GM12878 (cell line): ENCODE measurements at regions not wholly inside any gene's neighbourhood (a gene's known extent, or its start where the extent isn't known, plus 50 kb on each side); places are given as distances from the start of the nearest gene placed in this dataset.

Experiments used
- ATAC-seq: fragments of 200-7000 bp; cut with Tn5 transposase; 3 replicates; pipeline ENCODE4 v1.9.1; 2020; ENCODE audit warnings: mild to moderate bottlenecking, moderate library complexity
- BruUV-seq: library from RNA; stranded (reverse); fragments of 400-500 nt; replicated peaks from 2 replicates; lab custom pipeline; 2021; lab: Mats Ljungman, UMichigan
- CTCF ChIA-PET: fragments of 300-600 bp; sonication (Branson Sonifier 250); formaldehyde crosslinking; extraction: SDS; loops from one replicate; lab custom pipeline; 2021; ENCODE audit warnings: inconsistent platforms; lab: Yijun Ruan, JAX
- POLR2A ChIA-PET: fragments of 350-600 bp; formaldehyde crosslinking; extraction: SDS; loops from one replicate; lab custom pipeline; 2021; ENCODE audit warnings: inconsistent platforms; lab: Charles Lee
- RAD21 ChIA-PET: fragments of 300-600 bp; sonication (Branson Sonifier 250); formaldehyde crosslinking; loops from one replicate; lab custom pipeline; 2023; ENCODE audit warnings: antibody characterized with exemption; ENCODE audit not compliant: unreplicated experiment; lab: Charles Lee
- SMC1A ChIA-PET: fragments of 300-600 bp; sonication (Branson Sonifier 250); formaldehyde crosslinking; loops from one replicate; lab custom pipeline; 2023; ENCODE audit not compliant: unreplicated experiment, uncharacterized antibody; lab: Charles Lee
- DNase-seq: peaks from one replicate; pipeline ENCODE4 v3.0.0-alpha.2; 2011; ENCODE audit warnings: low read depth, low spot score
- FAIRE-seq: peaks from 3 replicates; lab custom pipeline; 2011; peaks lifted over from hg19 to GRCh38; lab: Jason Lieb, UNC
- H2AFZ ChIP-seq: 2 replicates; pipeline ENCODE4 v1.6.0; 2011; ENCODE audit warnings: low read depth, low read length, control low read depth; ENCODE audit not compliant: control insufficient read depth
- H3K27ac ChIP-seq: 2 replicates; pipeline ENCODE4 v1.5.1; 2011; ENCODE audit warnings: control low read depth; ENCODE audit not compliant: control insufficient read depth, insufficient read depth
- H3K27me3 ChIP-seq, 2 experiments: replicated peaks in 1 of 2; 2 replicates each; pipeline versions ENCODE4 v1.6.0 to v1.6.1; 2011; ENCODE audit warnings: low read length in 1 of 2; ENCODE audit not compliant: control insufficient read depth in 2 of 2, insufficient read depth in 2 of 2
- H3K36me3 ChIP-seq, 2 experiments: 2 replicates each; pipeline ENCODE4 v1.5.1; 2011; ENCODE audit warnings: low read length in 1 of 2; ENCODE audit not compliant: control insufficient read depth in 2 of 2, insufficient read depth in 2 of 2
- H3K4me1 ChIP-seq: 2 replicates; pipeline ENCODE4 v1.6.1; 2011; ENCODE audit warnings: mild to moderate bottlenecking, low read length, moderate library complexity, mixed read lengths; ENCODE audit not compliant: control insufficient read depth, insufficient read depth
- H3K4me2 ChIP-seq: 2 replicates; pipeline ENCODE4 v1.6.0; 2011; ENCODE audit warnings: control low read depth; ENCODE audit not compliant: control insufficient read depth, insufficient read depth
- H3K4me3 ChIP-seq: fragments of 200-600 bp; sonication (generic); 2 replicates; pipeline ENCODE4 v1.5.1; 2016
- H3K79me2 ChIP-seq: 2 replicates; pipeline ENCODE4 v1.6.0; 2011; ENCODE audit warnings: low read length; ENCODE audit not compliant: control insufficient read depth, insufficient read depth
- H3K9ac ChIP-seq: 2 replicates; pipeline ENCODE4 v1.8.0; 2011; ENCODE audit warnings: low read length, control low read depth, mixed read lengths; ENCODE audit not compliant: control insufficient read depth, insufficient read depth
- H3K9me3 ChIP-seq: replicated peaks from 3 replicates; pipeline ENCODE4 v1.5.1; 2011; ENCODE audit warnings: mild to moderate bottlenecking, low read length; ENCODE audit not compliant: control insufficient read depth, insufficient read depth
- H4K20me1 ChIP-seq: 2 replicates; pipeline ENCODE4 v1.6.0; 2011; ENCODE audit not compliant: control insufficient read depth, insufficient read depth
- ASH2L ChIP-seq: fragments of 300-600, 200-600 bp; sonication (generic); IDR thresholded peaks from 2 replicates; pipeline ENCODE4 v1.6.1; 2017; ENCODE audit warnings: low read depth, mild to moderate bottlenecking, borderline replicate concordance
- BCL3 ChIP-seq: IDR thresholded peaks from 2 replicates; pipeline ENCODE4 v1.6.1; 2011; ENCODE audit warnings: borderline replicate concordance, low read depth, mild to moderate bottlenecking, moderate library complexity, low read length; ENCODE audit not compliant: insufficient read depth, poor library complexity, severe bottlenecking
- E2F4 ChIP-seq: IDR thresholded peaks from 2 replicates; pipeline ENCODE4 v1.6.1; 2012; ENCODE audit warnings: low read depth, low read length, improper control_type of control experiment
- EED ChIP-seq: sonication (generic); IDR thresholded peaks from 2 replicates; pipeline ENCODE4 v1.6.1; 2016; ENCODE audit warnings: antibody characterized with exemption, low read depth
- HDGF ChIP-seq: fragments of 450-650 bp; IDR thresholded peaks from 2 replicates; pipeline ENCODE4 v1.6.1; 2016; ENCODE audit warnings: antibody characterized with exemption
- IRF5 ChIP-seq: fragments of 450-650 bp; IDR thresholded peaks from 2 replicates; pipeline ENCODE4 v1.6.1; 2017; ENCODE audit warnings: borderline replicate concordance
- MXI1 ChIP-seq: fragments of 150-350 bp; IDR thresholded peaks from 2 replicates; pipeline ENCODE4 v1.6.1; 2011; ENCODE audit warnings: low read depth, mild to moderate bottlenecking, inconsistent platforms, low read length, improper control_type of control experiment
- PBX3 ChIP-seq: IDR thresholded peaks from 2 replicates; pipeline ENCODE4 v1.6.1; 2011; ENCODE audit warnings: mild to moderate bottlenecking, low read depth, low read length, moderate library complexity; ENCODE audit not compliant: insufficient replicate concordance
- SUPT20H ChIP-seq: IDR thresholded peaks from 2 replicates; pipeline ENCODE4 v1.6.1; 2011; ENCODE audit warnings: low read depth, mild to moderate bottlenecking, low read length, moderate library complexity, borderline replicate concordance; ENCODE audit not compliant: control insufficient read depth
- TCF12 ChIP-seq: IDR thresholded peaks from 2 replicates; pipeline ENCODE4 v1.6.1; 2011; ENCODE audit warnings: low read depth, mild to moderate bottlenecking, low read length
- TCF7 ChIP-seq: IDR thresholded peaks from 2 replicates; pipeline ENCODE4 v1.6.1; 2014; ENCODE audit warnings: antibody characterized with exemption, borderline replicate concordance
- ZNF622 ChIP-seq: fragments of 450-650 bp; IDR thresholded peaks from 2 replicates; pipeline ENCODE4 v1.6.1; 2017; ENCODE audit warnings: mild to moderate bottlenecking, inconsistent platforms
- WGBS: methylation state at CpG from one replicate; pipeline ENCODE4 v1.1.6; 2016; ENCODE audit warnings: low lambda C conversion rate; ENCODE audit not compliant: insufficient replicate concordance, insufficient coverage; ENCODE audit errors: missing lambda C conversion rate; 5-methylcytosine and 5-hydroxymethylcytosine counted together
- in situ Hi-C: fragments of 300-500 bp; cut with MboI; formaldehyde crosslinking; loops from 9 replicates; pipeline ENCODE4 v1.14.3; 2018; ENCODE audit warnings: mixed read lengths
- intact Hi-C: fragments of 100-400 bp; cut with micrococcal nuclease; formaldehyde crosslinking; loops from one replicate; pipeline ENCODE4 v1.14.2; 2022; ENCODE audit not compliant: unreplicated experiment

GRCh38 chr4:20529691-20530090 lies 170.6 kb upstream of the PACRGL start:
- Histone ChIP-seq H3K4me2 (no peak overlapping the region), H3K9ac (no peak overlapping the region), H4K20me1 (no peaks in the 10 kb centered on the region), H3K27me3 (no peaks in the 10 kb centered on the region), H3K4me1 (no peaks in the 10 kb centered on the region), H3K9me3 (no peaks in the 10 kb centered on the region), H2AFZ (no peak overlapping the region), H3K27ac (no peak overlapping the region), H3K79me2 (no peaks in the 10 kb centered on the region), H3K4me3 (no peak overlapping the region), H3K36me3 (no peaks in the 10 kb centered on the region)
- FAIRE-seq, result no peak
- TF ChIP-seq TCF12, result no peak
- no peak for TF ChIP-seq E2F4
- TF ChIP-seq IRF5, result no peak
- in situ Hi-C loops, result no loop called here
- no TSS peak for BruUV-seq
- ChIA-PET POLR2A (interaction anchor here (0.6 kb wide), 1 partner anchor 46 kb away, joined by 3 read pairs; no protein-coding TSS in a partner anchor), SMC1A (interaction anchor here (0.6 to 1.2 kb wide), 5 partner anchors 9 to 1473 kb away, joined by 3 read pairs; no protein-coding TSS in a partner anchor), RAD21 (no interaction called here), CTCF (no interaction called here)
- 0% methylated on average over 1 of the region's 1 CpG for WGBS
- intact Hi-C loops, result no loop called here
- DNase-seq, result no peak
- no peak for ATAC-seq

- WGBS, result 19% methylated on average over 3 of the region's 3 CpGs
- ChIA-PET CTCF (no interaction called here), SMC1A (no interaction called here), POLR2A (no interaction called here), RAD21 (no interaction called here)
- intact Hi-C loops, result no loop called here
- H3K9me3 ChIP-seq, result no peaks in the 10 kb centered on the region
- DNase-seq, result no peak
- H3K27me3 ChIP-seq, result no peaks in the 10 kb centered on the region
- H3K27ac ChIP-seq, result no peak overlapping the region
- no peaks in the 10 kb centered on the region for H3K79me2 ChIP-seq
- H2AFZ ChIP-seq, result no peak overlapping the region
- ATAC-seq, result no peak
- no peak overlapping the region for H3K4me2 ChIP-seq
- no TSS peak for BruUV-seq
- no peaks in the 10 kb centered on the region for H3K36me3 ChIP-seq
- H3K9ac ChIP-seq, result no peak overlapping the region
- no peaks in the 10 kb centered on the region for H3K4me1 ChIP-seq
- H4K20me1 ChIP-seq, result no peaks in the 10 kb centered on the region
- no peak overlapping the region for H3K4me3 ChIP-seq
- FAIRE-seq, result no peak
- in situ Hi-C loops, result no loop called here
- TF ChIP-seq MXI1 (no peak), ASH2L (no peak), SUPT20H (no peak), HDGF (no peak), EED (no peak), TCF7 (no peak), ZNF622 (no peak), PBX3 (no peak), BCL3 (no peak)
Observed at GRCh38 chr4:20532116-20532790, 168.0 kb upstream of the PACRGL start.
